Heart left ventricle (tissue), 4 donors: ENCODE measurements at regions not wholly inside any gene's neighbourhood (a gene's known extent, or its start where the extent isn't known, plus 50 kb on each side); places are given as distances from the start of the nearest gene placed in this dataset.

Experiments
- microRNA-seq, 4 donors: library from miRNA; unstranded; fragments of <30 nt; microRNA quantifications; one replicate each; pipeline versions ENCODE4 to v1.2.0, GENCODE V29; 2017 to 2020
- donor health status: DM: no; HTN: yes; CAD: no.
- donor health status: DM: yes; HTN: yes; CAD: no.

Small RNA genes in the stretch of these regions (microRNA-seq; reads per million reads assigned to microRNA genes)
- gene MIR4306 = 0 reads per million in 4 donors
